Suprapubic skin (tissue), 4 donors: ENCODE measurements at regions not wholly inside any gene's neighbourhood (a gene's known extent, or its start where the extent isn't known, plus 50 kb on each side); places are given as distances from the start of the nearest gene placed in this dataset.

ENCODE experiments used
- DNase-seq, 2 donors: peaks; one replicate each; pipeline ENCODE4 v3.0.0-alpha.2; 2019; ENCODE audit warnings: low spot score in 2 of 2
- H3K27ac ChIP-seq: fragments of 200-600 bp; sonication (generic); one replicate; pipeline ENCODE4 v1.5.1; 2019
- H3K27me3 ChIP-seq: fragments of 200-600 bp; sonication (generic); one replicate; pipeline ENCODE4 v1.5.1; 2019
- H3K36me3 ChIP-seq: fragments of 200-600 bp; sonication (generic); one replicate; pipeline ENCODE4 v1.5.1; 2019
- H3K4me1 ChIP-seq: fragments of 200-600 bp; sonication (generic); one replicate; pipeline ENCODE4 v1.5.1; 2019
- H3K4me3 ChIP-seq: fragments of 200-600 bp; sonication (generic); one replicate; pipeline ENCODE4 v1.5.1; 2019; ENCODE audit warnings: mild to moderate bottlenecking
- H3K9me3 ChIP-seq: fragments of 200-600 bp; sonication (generic); one replicate; pipeline ENCODE4 v1.5.1; 2019
- CTCF ChIP-seq, 2 donors: fragments of 200-600 bp in 1 of 2; fragments of 450-650 bp in 1 of 2; sonication (generic) in 1 of 2; IDR thresholded peaks; one replicate each; pipeline ENCODE4 v1.5.1; 2016 to 2019; ENCODE audit warnings: antibody characterized with exemption in 2 of 2, mild to moderate bottlenecking in 1 of 2, moderate library complexity in 1 of 2
- EP300 ChIP-seq: sonication (generic); formaldehyde crosslinking; IDR thresholded peaks from one replicate; pipeline ENCODE4 v1.6.1; 2017; ENCODE audit warnings: antibody characterized with exemption
- POLR2A ChIP-seq, 2 donors: fragments of 450-650 bp; IDR thresholded peaks; one replicate each; pipeline ENCODE4 v1.6.1; 2017; ENCODE audit warnings: antibody characterized with exemption in 2 of 2, mild to moderate bottlenecking in 2 of 2, moderate library complexity in 2 of 2
- POLR2AphosphoS5 ChIP-seq, 3 donors: sonication (generic); formaldehyde crosslinking; IDR thresholded peaks; one replicate each; pipeline ENCODE4 v1.6.1; 2017; ENCODE audit warnings: antibody characterized with exemption in 3 of 3
- WGBS: methylation state at CpG from one replicate; pipeline ENCODE4 v1.1.5; 2018; 5-methylcytosine and 5-hydroxymethylcytosine counted together

DNA sequence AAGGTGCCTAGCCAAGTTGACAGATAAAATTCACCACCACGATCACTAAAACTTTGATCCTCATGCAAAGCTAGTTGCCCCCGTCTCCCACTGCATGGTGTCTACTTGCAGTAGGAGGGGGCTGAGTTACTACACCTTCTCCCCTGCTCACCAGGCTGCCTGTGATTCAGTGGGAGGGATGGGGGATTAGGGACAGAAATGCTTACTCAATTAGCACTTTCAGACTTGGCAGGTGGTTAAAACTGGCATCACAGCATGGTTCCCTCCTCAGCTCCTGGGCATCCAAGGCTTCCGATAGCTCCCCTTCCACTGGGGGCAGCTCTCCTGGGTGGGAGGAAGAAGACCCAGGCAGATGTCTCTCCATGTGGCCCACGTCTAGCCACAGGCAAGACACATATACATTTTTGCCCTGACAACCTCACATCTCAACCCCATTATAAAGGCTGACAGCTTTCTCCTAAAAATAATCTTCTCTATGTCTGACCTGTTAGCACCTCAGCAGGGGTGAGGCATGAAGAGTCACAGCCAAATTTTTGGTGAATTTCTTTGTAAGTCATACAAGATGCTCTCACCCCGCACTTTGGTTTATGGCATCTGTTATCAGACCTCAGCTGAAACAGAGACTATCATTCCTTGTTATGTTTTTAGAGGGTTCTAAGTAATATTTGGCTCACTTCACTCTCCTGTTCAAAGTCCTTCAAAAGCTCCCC is 369.0 kb downstream of the SV2B start:
- no peak for DNase-seq
- Histone ChIP-seq H3K27ac (no peak overlapping the region), H3K36me3 (no peaks in the 10 kb centered on the region), H3K4me3 (no peak overlapping the region), H3K9me3 (no peaks in the 10 kb centered on the region), H3K27me3 (no peaks in the 10 kb centered on the region), H3K4me1 (no peaks in the 10 kb centered on the region)
- 84% methylated on average over 5 of the region's 5 CpGs for WGBS
- no peak for TF ChIP-seq CTCF (IDR thresholded peaks at IDR 0.05)
- TF ChIP-seq POLR2A (IDR thresholded peaks at IDR 0.05), result no peak
- TF ChIP-seq EP300, result no peak
- no peak for TF ChIP-seq POLR2AphosphoS5 (IDR thresholded peaks at IDR 0.05)

DNA sequence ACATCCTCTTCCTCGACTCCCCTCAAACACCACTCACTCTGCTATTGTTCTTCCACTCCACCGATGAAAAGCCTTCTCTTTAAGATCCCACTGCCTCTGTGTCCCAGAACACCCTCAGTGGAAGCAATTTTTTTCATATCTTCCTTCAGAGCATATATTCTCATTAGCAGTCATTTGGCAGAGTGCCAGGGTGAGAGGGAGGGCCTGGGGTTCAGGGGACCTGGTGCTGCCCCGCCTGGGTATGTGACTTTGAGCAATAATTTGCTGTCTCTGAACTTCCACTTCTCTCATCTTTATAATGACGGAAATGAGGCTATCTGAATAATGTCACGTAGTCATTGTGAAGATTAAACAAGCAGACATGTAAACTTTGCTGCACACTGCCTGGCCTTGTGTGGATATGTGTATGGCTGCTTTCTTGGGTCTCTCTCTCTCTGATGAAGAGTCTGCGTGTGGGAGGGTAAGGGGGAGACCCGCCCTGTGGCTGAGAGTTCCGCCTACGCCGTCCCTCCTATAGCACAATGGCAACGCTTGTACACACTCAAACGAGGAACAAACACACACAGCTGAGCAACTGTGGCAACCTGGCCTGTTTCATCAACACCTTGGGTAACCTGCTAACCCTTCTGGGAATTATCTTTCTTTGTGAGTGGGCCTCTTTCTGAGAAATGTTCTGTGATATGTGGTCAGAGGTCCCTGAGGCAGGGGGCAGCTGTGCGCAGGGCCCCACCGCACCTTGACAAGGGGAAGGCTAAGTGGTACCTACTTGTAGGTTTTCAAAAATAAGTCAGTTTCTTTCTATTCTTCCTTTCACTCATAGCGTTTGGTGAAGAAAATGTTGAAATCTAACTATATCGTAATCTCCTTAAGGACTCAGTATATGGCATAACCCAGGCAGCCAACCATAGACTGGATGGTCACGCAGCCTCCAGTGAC is 369.8 kb downstream of the SV2B start:
- no peaks in the 10 kb centered on the region for H3K9me3 ChIP-seq
- no peak for DNase-seq
- no peaks in the 10 kb centered on the region for H3K27me3 ChIP-seq
- no peak for TF ChIP-seq POLR2AphosphoS5 (IDR thresholded peaks at IDR 0.05)
- TF ChIP-seq POLR2A (IDR thresholded peaks at IDR 0.05), result no peak
- TF ChIP-seq EP300, result no peak
- no peak for TF ChIP-seq CTCF (IDR thresholded peaks at IDR 0.05)
- 81% methylated on average over 17 of the region's 17 CpGs for WGBS
- H3K4me3 ChIP-seq, result no peak overlapping the region
- no peaks in the 10 kb centered on the region for H3K36me3 ChIP-seq
- H3K4me1 ChIP-seq, result no peaks in the 10 kb centered on the region
- no peak overlapping the region for H3K27ac ChIP-seq

GRCh38 chr15:91471468-91471867 is 371.4 kb downstream of the SV2B start:
- DNase-seq, result no peak
- Histone ChIP-seq H3K27ac (no peak overlapping the region), H3K27me3 (no peaks in the 10 kb centered on the region), H3K36me3 (no peaks in the 10 kb centered on the region), H3K4me3 (no peak overlapping the region), H3K9me3 (no peaks in the 10 kb centered on the region), H3K4me1 (no peaks in the 10 kb centered on the region)
- no peak for TF ChIP-seq POLR2A (IDR thresholded peaks at IDR 0.05)
- 56% methylated on average over 6 of the region's 6 CpGs for WGBS

DNA sequence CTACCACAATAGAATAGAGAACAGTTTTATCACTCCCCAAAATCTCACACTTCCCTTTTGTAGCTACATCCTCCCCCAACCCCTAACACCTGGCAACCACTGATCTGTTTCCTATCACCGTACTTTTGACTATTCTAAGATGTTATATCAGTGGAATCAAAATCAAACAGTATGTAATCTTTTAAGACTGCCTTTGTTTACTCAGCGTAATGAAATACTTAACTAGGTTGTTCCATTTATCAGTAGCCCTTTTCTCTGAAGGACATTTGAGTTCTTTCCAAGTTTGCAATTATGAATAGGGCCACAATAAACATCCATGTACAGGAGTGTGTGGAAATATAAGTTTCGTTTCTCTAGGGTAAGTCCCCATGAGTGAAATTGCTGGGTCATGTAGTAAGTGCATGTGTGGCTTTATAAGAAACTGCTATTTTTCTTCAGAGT is 372.3 kb downstream of the SV2B start:
- H3K27ac ChIP-seq, result no peak overlapping the region

DNA sequence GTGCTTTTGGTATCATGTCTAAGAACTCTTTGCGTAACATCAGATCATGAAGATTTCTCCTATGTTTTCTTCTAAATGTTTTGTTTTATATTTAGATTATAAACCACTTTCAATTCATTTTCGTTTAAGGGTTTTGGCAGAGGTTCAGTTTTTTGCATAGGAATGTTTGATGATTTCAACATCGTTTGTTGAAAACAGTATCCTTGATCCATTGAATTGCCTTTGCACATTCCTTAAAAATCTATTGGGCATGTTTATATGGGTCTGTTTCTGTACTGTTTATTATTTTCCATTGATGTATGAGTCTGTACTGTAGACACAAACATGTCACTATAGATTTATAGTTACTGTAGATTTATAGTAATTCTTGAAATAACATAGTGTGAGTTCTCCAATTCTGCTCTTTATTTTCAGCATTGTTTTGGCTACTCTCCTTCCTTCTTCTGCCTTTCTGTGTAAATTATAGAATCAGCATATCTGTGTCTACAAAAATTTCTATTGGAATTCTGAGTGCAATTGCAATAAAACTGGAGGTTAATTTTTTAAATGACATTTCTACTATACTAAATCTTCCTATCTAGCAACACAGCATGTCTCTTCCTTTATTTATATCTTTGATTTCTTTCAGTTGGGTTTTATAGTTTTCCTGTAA is 374.0 kb downstream of the SV2B start:
- Histone ChIP-seq H3K4me1 (no peaks in the 10 kb centered on the region), H3K4me3 (no peak overlapping the region), H3K36me3 (no peaks in the 10 kb centered on the region), H3K27ac (no peak overlapping the region), H3K27me3 (peaks cover 3% of the 10 kb centered on the region), H3K9me3 (no peaks in the 10 kb centered on the region)
- WGBS, result 50% methylated on average over 3 of the region's 3 CpGs
- no peak for DNase-seq
- TF ChIP-seq POLR2A (IDR thresholded peaks at IDR 0.05) (no peak), POLR2AphosphoS5 (IDR thresholded peaks at IDR 0.05) (no peak), CTCF (IDR thresholded peaks at IDR 0.05) (no peak), EP300 (no peak)

More for the DNA sequence above, 372.3 kb downstream of the SV2B start:
- TF ChIP-seq CTCF (IDR thresholded peaks at IDR 0.05) (no peak), POLR2A (IDR thresholded peaks at IDR 0.05) (no peak), POLR2AphosphoS5 (IDR thresholded peaks at IDR 0.05) (no peak), EP300 (no peak)
- Histone ChIP-seq H3K27me3 (peaks cover 3% of the 10 kb centered on the region), H3K4me3 (no peak overlapping the region), H3K36me3 (no peaks in the 10 kb centered on the region), H3K4me1 (no peaks in the 10 kb centered on the region), H3K9me3 (no peaks in the 10 kb centered on the region)
- 48% methylated on average over 3 of the region's 3 CpGs for WGBS
- DNase-seq, result no peak
